ENCODE measurements at regions not wholly inside any gene's neighbourhood (a gene's known extent, or its start where the extent isn't known, plus 50 kb on each side); places are given as distances from the start of the nearest gene placed in this dataset.
A peak's percentile ranks its signal among the peaks of the same experiment; 100 is the strongest.
"Not testable (repeated sequence)": the region's sequence is repeated elsewhere in the genome, so short reads cannot be mapped to it uniquely, and the experiment has no call there.

DNA sequence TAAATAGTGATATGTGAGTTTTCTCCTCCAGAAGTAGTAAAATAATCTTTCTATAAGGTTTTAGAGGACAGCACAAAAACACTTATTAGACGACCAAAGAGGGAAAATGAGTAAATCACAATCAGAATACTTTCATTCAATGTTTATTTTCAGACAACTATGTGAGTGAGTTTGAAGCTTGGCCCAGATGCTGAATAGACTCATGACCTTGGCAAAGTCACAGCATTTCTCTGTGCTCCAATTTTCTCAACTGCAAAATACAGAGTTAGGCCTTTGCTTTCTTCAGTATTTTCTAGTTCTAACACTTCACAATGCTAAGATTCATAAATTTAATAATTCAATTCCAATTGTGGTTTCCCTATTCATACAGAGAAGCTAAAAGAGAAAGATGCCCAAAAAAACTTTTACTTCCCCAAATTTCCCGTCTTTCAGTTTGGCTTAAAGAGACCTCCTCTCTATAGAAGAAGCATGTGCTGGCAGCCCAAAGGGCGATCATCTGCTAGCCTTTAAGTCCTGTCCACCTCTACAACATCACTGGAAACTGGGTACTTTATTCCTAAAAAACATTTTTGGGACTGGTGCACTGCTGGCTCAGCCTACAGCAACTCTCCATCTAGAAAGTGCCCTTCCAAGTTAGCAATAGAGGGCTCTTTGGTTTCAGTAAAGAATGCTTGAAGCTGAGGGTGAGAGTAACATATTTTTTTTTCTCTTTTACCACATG, 116.8 kb upstream of the GORAB start:
- no peak for DNase-seq

GRCh38 chr1:170415710-170416372, 116.1 kb upstream of the GORAB start:
- no peak for DNase-seq
- in situ Hi-C loops (cut with MboI; ENCODE audit: low pct_unique_long_range_greater_than_20kb, low sequenced_read_pairs), result no loop called here

More for the DNA sequence above, 116.8 kb upstream of the GORAB start:
- in situ Hi-C loops (cut with MboI; ENCODE audit: low pct_unique_long_range_greater_than_20kb, low sequenced_read_pairs), result no loop called here

DNA sequence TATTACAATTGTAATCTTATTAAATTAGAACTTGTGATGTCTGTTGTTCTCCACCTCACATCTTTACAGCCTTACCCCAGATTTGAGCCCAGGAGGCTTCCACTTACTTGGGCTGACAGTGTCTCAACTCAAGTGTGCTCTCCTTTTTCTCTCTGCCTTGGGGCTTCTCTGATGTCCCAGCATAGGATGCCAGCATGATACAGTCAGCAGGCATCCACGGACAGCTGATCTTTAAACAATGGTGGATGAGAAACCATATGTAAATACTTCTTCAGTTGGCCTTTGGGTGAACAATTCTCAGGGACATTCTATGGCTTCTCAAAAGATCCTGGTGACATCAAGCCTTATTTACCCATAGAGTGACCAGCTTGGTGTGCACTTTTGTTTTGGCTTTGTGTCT, 107.6 kb upstream of the GORAB start:
- in situ Hi-C loops (cut with MboI; ENCODE audit: low pct_unique_long_range_greater_than_20kb, low sequenced_read_pairs), result no loop called here
- DNase-seq, result no peak

- DNase-seq, result no peak
- in situ Hi-C loops (cut with MboI; ENCODE audit: low pct_unique_long_range_greater_than_20kb, low sequenced_read_pairs), result no loop called here
These were observed 105.4 kb upstream of the GORAB start for GRCh38 chr1:170426596-170426995.

- in situ Hi-C loops (cut with MboI; ENCODE audit: low pct_unique_long_range_greater_than_20kb, low sequenced_read_pairs); DNase-seq: not testable (repeated sequence)
These were observed 105.0 kb upstream of the GORAB start for GRCh38 chr1:170427002-170427401.

GRCh38 chr1:170436928-170437327, 95.0 kb upstream of the GORAB start:
- in situ Hi-C loops (cut with MboI; ENCODE audit: low pct_unique_long_range_greater_than_20kb, low sequenced_read_pairs), result no loop called here
- DNase-seq, result peak; percentile 8

- no peak for DNase-seq
- in situ Hi-C loops (cut with MboI; ENCODE audit: low pct_unique_long_range_greater_than_20kb, low sequenced_read_pairs), result no loop called here
These were observed 86.9 kb upstream of the GORAB start for GRCh38 chr1:170445096-170445495.

GRCh38 chr1:170448661-170449158, 83.3 kb upstream of the GORAB start:
- in situ Hi-C loops (cut with MboI; ENCODE audit: low pct_unique_long_range_greater_than_20kb, low sequenced_read_pairs), result no loop called here
- no peak for DNase-seq

GRCh38 chr1:170457325-170458050, 74.5 kb upstream of the GORAB start:
- in situ Hi-C loops (cut with MboI; ENCODE audit: low pct_unique_long_range_greater_than_20kb, low sequenced_read_pairs); DNase-seq: not testable (repeated sequence)

GRCh38 chr1:170460001-170460400, 72.0 kb upstream of the GORAB start:
- no peak for DNase-seq
- in situ Hi-C loops (cut with MboI; ENCODE audit: low pct_unique_long_range_greater_than_20kb, low sequenced_read_pairs), result no loop called here

DNA sequence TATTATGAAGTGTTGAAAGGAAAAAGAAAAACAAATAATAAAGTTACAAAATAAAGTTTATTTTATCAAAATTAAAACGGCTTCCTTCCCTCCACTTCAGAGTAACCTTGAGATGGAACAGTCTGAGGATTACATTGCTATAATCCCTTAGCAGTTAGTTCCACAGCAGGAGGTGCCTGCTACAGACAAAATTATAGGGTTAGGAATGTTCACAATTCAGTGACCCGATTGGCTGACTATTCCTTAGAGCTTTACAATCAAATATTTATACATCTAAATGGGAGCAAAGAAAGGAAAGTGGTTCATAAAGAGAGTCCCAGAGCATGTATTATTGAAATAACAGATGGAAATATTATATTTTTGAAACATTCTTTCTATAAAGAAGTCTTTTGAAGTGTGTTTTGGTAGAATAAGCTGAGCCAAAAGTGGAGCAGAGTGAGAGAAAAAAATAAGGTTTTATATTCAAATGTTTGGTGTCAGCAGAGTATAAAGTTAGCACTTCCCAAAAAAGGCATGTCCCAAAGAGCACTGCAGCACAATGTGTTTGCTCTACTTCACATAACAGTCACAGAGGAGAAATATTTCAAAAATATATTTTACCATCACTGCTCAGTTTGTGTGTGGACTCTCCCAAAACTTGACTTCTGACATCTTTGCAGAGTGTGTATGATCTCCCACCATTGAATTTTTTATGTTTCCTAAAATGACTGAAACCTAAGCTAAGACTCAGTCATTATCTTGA, 71.4 kb upstream of the GORAB start:
- in situ Hi-C loops (cut with MboI; ENCODE audit: low pct_unique_long_range_greater_than_20kb, low sequenced_read_pairs), result no loop called here

GRCh38 chr1:170461291-170461747, 70.6 kb upstream of the GORAB start:
- in situ Hi-C loops (cut with MboI; ENCODE audit: low pct_unique_long_range_greater_than_20kb, low sequenced_read_pairs), result no loop called here
- DNase-seq, result no peak

More for the DNA sequence above, 71.4 kb upstream of the GORAB start:
- DNase-seq, result no peak

DNA sequence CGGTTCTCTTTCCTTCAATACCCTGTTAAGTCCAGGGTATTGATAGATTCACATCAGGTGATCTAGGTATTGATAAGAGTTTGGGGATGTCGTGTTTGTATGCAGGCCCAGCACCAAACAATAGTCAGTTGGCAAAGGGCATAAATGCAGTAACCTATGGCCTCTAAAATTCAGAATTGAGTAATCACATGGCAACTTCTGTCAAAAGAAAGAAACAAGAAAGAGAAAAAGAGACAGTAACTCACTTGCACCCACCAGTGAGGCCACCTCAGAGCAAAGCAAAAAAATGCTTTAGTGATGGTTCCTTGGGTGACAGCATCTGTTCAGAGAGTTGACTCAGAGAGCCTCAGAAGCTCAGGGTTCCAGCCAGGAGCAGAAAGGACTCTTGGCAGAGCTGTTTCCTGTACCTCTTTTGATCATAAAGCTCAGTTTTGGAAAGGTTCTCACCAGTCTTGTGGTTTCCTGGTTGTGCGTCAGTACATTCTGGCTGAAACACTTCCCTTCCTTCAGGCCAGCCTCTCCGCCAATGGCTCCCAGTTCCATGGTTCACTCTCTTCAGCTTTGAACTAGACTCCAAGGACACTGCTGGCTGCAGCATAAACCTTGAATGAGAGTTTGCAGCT, 70.1 kb upstream of the GORAB start:
- peak; percentile 65 for DNase-seq
- in situ Hi-C loops (cut with MboI; ENCODE audit: low pct_unique_long_range_greater_than_20kb, low sequenced_read_pairs), result no loop called here

- in situ Hi-C loops (cut with MboI; ENCODE audit: low pct_unique_long_range_greater_than_20kb, low sequenced_read_pairs), result no loop called here
- DNase-seq, result no peak
These were observed 61.8 kb upstream of the GORAB start for GRCh38 chr1:170470121-170470520.

DNA sequence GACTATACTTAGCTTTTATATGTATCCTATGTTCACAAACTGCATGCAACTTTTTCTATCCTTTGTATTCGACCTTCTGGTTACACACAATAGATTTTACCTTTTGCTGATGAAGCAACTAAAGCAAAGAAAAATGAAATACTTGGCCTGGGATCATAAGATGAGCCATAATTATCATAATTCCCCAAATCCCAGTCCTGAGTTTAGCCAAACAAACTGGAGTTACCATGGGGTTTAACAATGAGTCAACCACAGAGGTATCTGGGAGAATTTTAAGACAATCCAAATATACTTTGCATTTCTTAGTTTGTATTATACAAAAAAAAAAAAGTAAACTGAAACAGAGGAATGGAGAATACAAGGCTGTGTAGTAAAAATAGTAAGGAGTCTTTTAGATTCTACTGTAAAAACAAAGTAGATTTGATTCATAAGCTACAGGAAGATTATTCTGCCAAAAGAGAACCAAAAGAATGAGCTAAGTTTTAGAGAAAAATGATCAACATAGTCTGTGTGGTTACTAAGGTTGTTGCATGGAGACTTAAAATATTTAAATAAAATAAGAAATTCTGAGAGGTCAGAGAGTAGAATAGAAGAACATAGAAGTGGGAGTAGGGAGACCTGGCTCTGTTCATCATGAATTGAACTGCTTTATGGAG, 60.4 kb upstream of the GORAB start:
- DNase-seq, result no peak
- in situ Hi-C loops (cut with MboI; ENCODE audit: low pct_unique_long_range_greater_than_20kb, low sequenced_read_pairs), result no loop called here

- no peak for DNase-seq
- in situ Hi-C loops (cut with MboI; ENCODE audit: low pct_unique_long_range_greater_than_20kb, low sequenced_read_pairs), result no loop called here
These were observed 51.0 kb upstream of the GORAB start for GRCh38 chr1:170481000-170481399.

Measured in KBM-7 (cell line).